ENCODE measurements at regions not wholly inside any gene's neighbourhood (a gene's known extent, or its start where the extent isn't known, plus 50 kb on each side); places are given as distances from the start of the nearest gene placed in this dataset.

- intact Hi-C loops (cut with micrococcal nuclease): no loop called here
Measured at GRCh38 chr18:70468861-70469547, 180.2 kb downstream of the SOCS6 start.

- intact Hi-C loops (cut with micrococcal nuclease): no loop called here
Measured at GRCh38 chr18:70464343-70465114, 175.7 kb downstream of the SOCS6 start.

- intact Hi-C loops (cut with micrococcal nuclease): no loop called here
Measured at GRCh38 chr18:70463085-70463484, 174.2 kb downstream of the SOCS6 start.

GRCh38 chr18:70462078-70462439 is 173.2 kb downstream of the SOCS6 start:
- intact Hi-C loops (cut with micrococcal nuclease): no loop called here

GRCh38 chr18:70461323-70462077 is 172.7 kb downstream of the SOCS6 start:
- intact Hi-C loops (cut with micrococcal nuclease): no loop called here

GRCh38 chr18:70459731-70460130 is 170.9 kb downstream of the SOCS6 start:
- intact Hi-C loops (cut with micrococcal nuclease): no loop called here

- intact Hi-C loops (cut with micrococcal nuclease): no loop called here
Measured at GRCh38 chr18:70459251-70459650, 170.4 kb downstream of the SOCS6 start.

GRCh38 chr18:70457788-70458187 is 168.9 kb downstream of the SOCS6 start:
- intact Hi-C loops (cut with micrococcal nuclease): loop anchor here (2.0 kb wide), 1 partner anchor 33 kb away; no protein-coding TSS in a partner anchor

GRCh38 chr18:70457223-70457622 is 168.4 kb downstream of the SOCS6 start:
- intact Hi-C loops (cut with micrococcal nuclease): loop anchor here (2.0 kb wide), 1 partner anchor 34 kb away; no protein-coding TSS in a partner anchor

GRCh38 chr18:70456376-70456775 is 167.5 kb downstream of the SOCS6 start:
- intact Hi-C loops (cut with micrococcal nuclease): loop anchor here (2.0 kb wide), 1 partner anchor 34 kb away; no protein-coding TSS in a partner anchor

- intact Hi-C loops (cut with micrococcal nuclease): loop anchor here (2.0 kb wide), 1 partner anchor 35 kb away; no protein-coding TSS in a partner anchor
Measured at GRCh38 chr18:70455731-70456130, 166.9 kb downstream of the SOCS6 start.

- intact Hi-C loops (cut with micrococcal nuclease): loop anchor here (1.0 kb wide), 2 partner anchors 259 to 1608 kb away; no protein-coding TSS in a partner anchor
Measured at GRCh38 chr18:70454704-70455322, 166.0 kb downstream of the SOCS6 start.

- intact Hi-C loops (cut with micrococcal nuclease): no loop called here
Measured at GRCh38 chr18:70453058-70453775, 164.4 kb downstream of the SOCS6 start.

GRCh38 chr18:70452501-70452900 is 163.7 kb downstream of the SOCS6 start:
- intact Hi-C loops (cut with micrococcal nuclease): no loop called here

- intact Hi-C loops (cut with micrococcal nuclease): no loop called here
Measured at GRCh38 chr18:70450426-70451253, 161.8 kb downstream of the SOCS6 start.

GRCh38 chr18:70448588-70448987 is 159.7 kb downstream of the SOCS6 start:
- intact Hi-C loops (cut with micrococcal nuclease): no loop called here

GRCh38 chr18:70446063-70446462 is 157.2 kb downstream of the SOCS6 start:
- intact Hi-C loops (cut with micrococcal nuclease): no loop called here

- intact Hi-C loops (cut with micrococcal nuclease): no loop called here
Measured at GRCh38 chr18:70442933-70443332, 154.1 kb downstream of the SOCS6 start.

- intact Hi-C loops (cut with micrococcal nuclease): loop anchor here (10.0 kb wide), 1 partner anchor 148 kb away; the partner anchor contains the start of gene SOCS6
Measured at GRCh38 chr18:70432804-70433400, 144.1 kb downstream of the SOCS6 start.
